Liver (tissue), 3 donors: ENCODE measurements at regions not wholly inside any gene's neighbourhood (a gene's known extent, or its start where the extent isn't known, plus 50 kb on each side); places are given as distances from the start of the nearest gene placed in this dataset.

ENCODE experiments used
- HNF4G ChIP-seq: IDR thresholded peaks from 2 replicates; pipeline ENCODE4 v1.6.1; 2016; ENCODE audit warnings: antibody characterized with exemption
- TAF1 ChIP-seq: conservative IDR thresholded peaks from 2 replicates; pipeline ENCODE4 v1.6.1; 2016; ENCODE audit warnings: antibody characterized with exemption, mild to moderate bottlenecking
- TF ChIP-seq, protein P1 (sequence below): IDR thresholded peaks from 2 replicates; pipeline ENCODE4 v1.6.1; 2016; ENCODE audit warnings: antibody characterized with exemption
- TF ChIP-seq, protein P2 (sequence below): IDR thresholded peaks from 2 replicates; pipeline ENCODE4 v1.6.1; 2016; ENCODE audit warnings: antibody characterized with exemption, mild to moderate bottlenecking
- TF ChIP-seq, protein P3 (sequence below): fragments of 150-350 bp; IDR thresholded peaks from 2 replicates; pipeline ENCODE4 v1.5.1; 2017; ENCODE audit warnings: improper control_type of control experiment, low read depth, low read length; ENCODE audit not compliant: missing input control
- donor health status: healthy.
- donor health status: healthy.

DNA sequence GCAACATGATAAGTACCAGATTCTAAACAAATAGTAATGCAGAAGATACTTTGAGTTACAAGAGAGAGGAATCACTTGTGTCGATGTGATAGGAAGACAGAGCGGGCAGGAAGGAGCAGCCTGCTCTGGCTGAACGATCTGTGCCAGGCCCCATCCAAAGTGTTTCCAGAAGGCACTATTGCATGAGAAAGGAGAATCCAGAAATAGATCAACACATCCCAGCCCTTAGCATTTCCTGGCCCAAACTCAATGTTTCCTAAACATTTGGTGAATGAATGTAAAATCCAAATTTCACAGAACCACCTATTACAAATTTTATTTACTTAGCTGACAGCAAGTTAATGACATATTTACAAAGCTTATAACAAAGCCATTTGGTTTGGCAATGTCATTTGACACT is 257.2 kb downstream of the TXNL1 start:
- TF ChIP-seq, protein P1, sequence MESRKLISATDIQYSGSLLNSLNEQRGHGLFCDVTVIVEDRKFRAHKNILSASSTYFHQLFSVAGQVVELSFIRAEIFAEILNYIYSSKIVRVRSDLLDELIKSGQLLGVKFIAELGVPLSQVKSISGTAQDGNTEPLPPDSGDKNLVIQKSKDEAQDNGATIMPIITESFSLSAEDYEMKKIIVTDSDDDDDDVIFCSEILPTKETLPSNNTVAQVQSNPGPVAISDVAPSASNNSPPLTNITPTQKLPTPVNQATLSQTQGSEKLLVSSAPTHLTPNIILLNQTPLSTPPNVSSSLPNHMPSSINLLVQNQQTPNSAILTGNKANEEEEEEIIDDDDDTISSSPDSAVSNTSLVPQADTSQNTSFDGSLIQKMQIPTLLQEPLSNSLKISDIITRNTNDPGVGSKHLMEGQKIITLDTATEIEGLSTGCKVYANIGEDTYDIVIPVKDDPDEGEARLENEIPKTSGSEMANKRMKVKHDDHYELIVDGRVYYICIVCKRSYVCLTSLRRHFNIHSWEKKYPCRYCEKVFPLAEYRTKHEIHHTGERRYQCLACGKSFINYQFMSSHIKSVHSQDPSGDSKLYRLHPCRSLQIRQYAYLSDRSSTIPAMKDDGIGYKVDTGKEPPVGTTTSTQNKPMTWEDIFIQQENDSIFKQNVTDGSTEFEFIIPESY, result no peak
- TF ChIP-seq HNF4G (no peak), TAF1 (no peak)
- TF ChIP-seq, protein P2, sequence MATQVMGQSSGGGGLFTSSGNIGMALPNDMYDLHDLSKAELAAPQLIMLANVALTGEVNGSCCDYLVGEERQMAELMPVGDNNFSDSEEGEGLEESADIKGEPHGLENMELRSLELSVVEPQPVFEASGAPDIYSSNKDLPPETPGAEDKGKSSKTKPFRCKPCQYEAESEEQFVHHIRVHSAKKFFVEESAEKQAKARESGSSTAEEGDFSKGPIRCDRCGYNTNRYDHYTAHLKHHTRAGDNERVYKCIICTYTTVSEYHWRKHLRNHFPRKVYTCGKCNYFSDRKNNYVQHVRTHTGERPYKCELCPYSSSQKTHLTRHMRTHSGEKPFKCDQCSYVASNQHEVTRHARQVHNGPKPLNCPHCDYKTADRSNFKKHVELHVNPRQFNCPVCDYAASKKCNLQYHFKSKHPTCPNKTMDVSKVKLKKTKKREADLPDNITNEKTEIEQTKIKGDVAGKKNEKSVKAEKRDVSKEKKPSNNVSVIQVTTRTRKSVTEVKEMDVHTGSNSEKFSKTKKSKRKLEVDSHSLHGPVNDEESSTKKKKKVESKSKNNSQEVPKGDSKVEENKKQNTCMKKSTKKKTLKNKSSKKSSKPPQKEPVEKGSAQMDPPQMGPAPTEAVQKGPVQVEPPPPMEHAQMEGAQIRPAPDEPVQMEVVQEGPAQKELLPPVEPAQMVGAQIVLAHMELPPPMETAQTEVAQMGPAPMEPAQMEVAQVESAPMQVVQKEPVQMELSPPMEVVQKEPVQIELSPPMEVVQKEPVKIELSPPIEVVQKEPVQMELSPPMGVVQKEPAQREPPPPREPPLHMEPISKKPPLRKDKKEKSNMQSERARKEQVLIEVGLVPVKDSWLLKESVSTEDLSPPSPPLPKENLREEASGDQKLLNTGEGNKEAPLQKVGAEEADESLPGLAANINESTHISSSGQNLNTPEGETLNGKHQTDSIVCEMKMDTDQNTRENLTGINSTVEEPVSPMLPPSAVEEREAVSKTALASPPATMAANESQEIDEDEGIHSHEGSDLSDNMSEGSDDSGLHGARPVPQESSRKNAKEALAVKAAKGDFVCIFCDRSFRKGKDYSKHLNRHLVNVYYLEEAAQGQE, result no peak
- TF ChIP-seq, protein P3, sequence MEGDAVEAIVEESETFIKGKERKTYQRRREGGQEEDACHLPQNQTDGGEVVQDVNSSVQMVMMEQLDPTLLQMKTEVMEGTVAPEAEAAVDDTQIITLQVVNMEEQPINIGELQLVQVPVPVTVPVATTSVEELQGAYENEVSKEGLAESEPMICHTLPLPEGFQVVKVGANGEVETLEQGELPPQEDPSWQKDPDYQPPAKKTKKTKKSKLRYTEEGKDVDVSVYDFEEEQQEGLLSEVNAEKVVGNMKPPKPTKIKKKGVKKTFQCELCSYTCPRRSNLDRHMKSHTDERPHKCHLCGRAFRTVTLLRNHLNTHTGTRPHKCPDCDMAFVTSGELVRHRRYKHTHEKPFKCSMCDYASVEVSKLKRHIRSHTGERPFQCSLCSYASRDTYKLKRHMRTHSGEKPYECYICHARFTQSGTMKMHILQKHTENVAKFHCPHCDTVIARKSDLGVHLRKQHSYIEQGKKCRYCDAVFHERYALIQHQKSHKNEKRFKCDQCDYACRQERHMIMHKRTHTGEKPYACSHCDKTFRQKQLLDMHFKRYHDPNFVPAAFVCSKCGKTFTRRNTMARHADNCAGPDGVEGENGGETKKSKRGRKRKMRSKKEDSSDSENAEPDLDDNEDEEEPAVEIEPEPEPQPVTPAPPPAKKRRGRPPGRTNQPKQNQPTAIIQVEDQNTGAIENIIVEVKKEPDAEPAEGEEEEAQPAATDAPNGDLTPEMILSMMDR, result no peak
